ENCODE measurements at regions not wholly inside any gene's neighbourhood (a gene's known extent, or its start where the extent isn't known, plus 50 kb on each side); places are given as distances from the start of the nearest gene placed in this dataset.

DNA sequence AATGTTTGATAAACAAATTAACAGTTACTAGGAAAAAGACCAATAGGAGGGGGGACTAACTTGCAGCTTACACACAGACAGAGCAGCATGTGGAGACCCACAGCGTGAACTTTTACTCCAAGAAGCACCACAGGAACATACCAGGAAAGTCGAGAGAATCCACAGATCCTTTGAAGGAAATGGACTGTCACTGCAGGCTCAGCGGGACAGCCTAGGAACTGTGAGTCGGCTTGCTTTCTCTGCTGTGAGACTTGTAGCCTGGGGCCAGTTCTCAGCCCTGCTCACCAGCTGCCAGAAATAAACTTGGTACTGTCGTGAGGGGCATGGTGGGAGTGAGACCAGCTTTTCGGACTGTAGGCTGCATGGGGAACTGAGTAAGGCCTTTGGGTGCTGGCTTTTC, 1211.5 kb downstream of the PCDH17 start:
- TF ChIP-seq GATA3 (IDR thresholded peaks at IDR 0.05; ENCODE audit: low read depth, low read length), result no peak
- no peak for TF ChIP-seq GATA2 (IDR thresholded peaks at IDR 0.05; ENCODE audit: low read depth, low read length)

Data from SH-SY5Y (cell line).